ENCODE measurements at regions not wholly inside any gene's neighbourhood (a gene's known extent, or its start where the extent isn't known, plus 50 kb on each side); places are given as distances from the start of the nearest gene placed in this dataset.
"Not testable (repeated sequence)": the region's sequence is repeated elsewhere in the genome, so short reads cannot be mapped to it uniquely, and the experiment has no call there.

- DNase-seq (ENCODE audit: low read depth in 4 of 4, low spot score in 3 of 4), result no peak
Observed at GRCh38 chr4:37771771-37772170, 54.7 kb upstream of the PGM2 start.

GRCh38 chr4:37770016-37770415, 56.5 kb upstream of the PGM2 start:
- no peak for DNase-seq (ENCODE audit: low read depth in 4 of 4, low spot score in 3 of 4)

GRCh38 chr4:37769391-37769989, 57.0 kb upstream of the PGM2 start:
- no peak for DNase-seq (ENCODE audit: low read depth in 4 of 4, low spot score in 3 of 4)

DNA sequence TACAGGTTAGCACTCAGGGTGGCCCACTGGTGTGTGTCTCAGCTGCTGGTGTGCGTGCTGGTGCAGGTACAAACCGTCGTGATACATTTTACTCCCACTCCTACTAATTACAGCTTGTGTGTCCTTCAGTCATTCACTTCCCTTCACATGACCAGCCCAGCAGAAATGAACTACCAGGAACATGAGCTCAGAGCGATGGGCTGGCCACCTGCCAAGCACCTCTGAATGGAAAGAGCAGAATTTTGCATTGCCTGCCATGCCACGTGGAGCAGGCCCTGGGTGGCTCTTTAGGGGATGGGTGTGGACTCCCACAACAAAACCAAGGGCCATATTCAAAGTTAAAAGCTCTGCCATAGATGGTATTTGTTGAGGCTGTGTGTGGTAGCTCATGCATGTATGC, 58.9 kb upstream of the PGM2 start:
- DNase-seq (ENCODE audit: low read depth in 4 of 4, low spot score in 3 of 4), result peak in 2 of 4 donors; percentile 32 to 38

- no peak for DNase-seq (ENCODE audit: low read depth in 4 of 4, low spot score in 3 of 4)
Observed at GRCh38 chr4:37767019-37767418, 59.5 kb upstream of the PGM2 start.

DNA sequence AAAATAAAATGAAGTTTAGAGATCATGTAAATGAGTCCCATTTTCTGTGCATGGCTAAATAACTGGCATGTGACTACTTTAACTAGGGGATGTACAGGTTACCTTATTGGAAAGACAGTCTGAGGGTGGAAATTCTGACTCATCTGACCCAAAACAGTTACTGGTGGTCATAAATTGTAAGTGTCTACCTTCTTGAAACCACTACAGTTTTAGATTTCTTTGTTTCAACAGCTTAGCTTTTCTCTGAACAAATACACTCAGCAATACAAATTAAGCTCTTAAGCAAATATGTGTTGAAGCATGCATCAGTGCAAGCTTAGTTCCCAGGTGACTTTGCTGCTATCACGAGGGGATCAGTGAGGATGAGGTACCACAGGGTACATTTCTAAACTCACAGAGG, 60.7 kb upstream of the PGM2 start:
- DNase-seq (ENCODE audit: low read depth in 4 of 4, low spot score in 3 of 4), result no peak

DNA sequence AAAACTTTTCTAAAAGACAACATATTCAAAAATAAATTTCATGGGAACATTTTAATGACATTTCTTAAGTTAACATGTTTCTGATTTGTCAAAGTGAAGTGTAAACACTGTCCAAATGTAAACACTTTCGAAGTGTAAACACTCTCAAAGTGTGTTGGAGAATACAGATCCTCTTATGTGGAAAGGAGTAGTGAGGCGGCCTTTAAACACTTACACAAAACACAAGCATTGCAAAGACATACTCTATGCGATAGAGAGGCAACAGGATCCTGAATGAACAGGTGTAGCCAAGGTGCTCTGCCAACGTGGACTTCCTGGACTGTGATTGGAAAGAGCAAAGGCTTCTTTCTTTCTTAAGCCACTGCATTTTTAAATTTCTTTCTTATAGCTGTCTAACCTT, 62.7 kb upstream of the PGM2 start:
- DNase-seq (ENCODE audit: low read depth in 4 of 4, low spot score in 3 of 4), result no peak

- DNase-seq (ENCODE audit: low read depth in 4 of 4, low spot score in 3 of 4), result peak in 1 of 4 donors; percentile 45
Observed at GRCh38 chr4:37762991-37763368, 63.5 kb upstream of the PGM2 start.

DNA sequence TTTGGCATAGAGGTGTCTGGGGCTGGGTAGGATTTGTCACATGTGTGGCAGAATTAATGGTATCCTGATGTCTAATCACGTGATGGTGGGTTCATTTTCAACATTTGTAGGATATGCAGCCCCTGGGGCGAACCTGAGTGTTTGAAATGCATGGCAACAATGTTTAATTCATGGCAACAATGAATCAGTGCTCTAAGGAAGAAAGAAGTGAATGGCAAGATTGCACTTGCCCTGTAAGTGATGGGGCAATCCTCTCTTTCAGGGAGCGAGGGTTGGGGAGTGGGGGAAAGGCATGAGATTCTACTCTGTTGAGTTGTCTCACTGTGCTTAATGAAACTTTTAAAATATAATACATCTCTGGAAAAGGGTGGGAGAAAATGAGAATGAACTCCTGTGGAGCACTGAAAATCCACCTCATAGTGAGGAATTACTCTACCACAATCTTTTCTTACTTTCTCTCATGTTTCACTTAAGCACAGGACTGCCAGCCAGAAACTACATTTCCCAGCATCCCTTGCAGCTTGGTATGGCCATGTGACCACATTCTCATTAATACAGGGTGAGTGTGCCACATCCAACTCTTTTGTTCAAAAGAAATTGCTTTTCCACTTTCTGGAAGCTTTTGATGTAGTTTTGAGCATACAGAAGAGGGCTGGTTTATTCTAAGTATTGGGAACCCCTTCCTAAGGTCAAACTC, 64.0 kb upstream of the PGM2 start:
- peak in 1 of 4 donors; percentile 41 for DNase-seq (ENCODE audit: low read depth in 4 of 4, low spot score in 3 of 4)

- DNase-seq (ENCODE audit: low read depth in 4 of 4, low spot score in 3 of 4), result no peak
Observed at GRCh38 chr4:37760840-37761239, 65.6 kb upstream of the PGM2 start.

DNA sequence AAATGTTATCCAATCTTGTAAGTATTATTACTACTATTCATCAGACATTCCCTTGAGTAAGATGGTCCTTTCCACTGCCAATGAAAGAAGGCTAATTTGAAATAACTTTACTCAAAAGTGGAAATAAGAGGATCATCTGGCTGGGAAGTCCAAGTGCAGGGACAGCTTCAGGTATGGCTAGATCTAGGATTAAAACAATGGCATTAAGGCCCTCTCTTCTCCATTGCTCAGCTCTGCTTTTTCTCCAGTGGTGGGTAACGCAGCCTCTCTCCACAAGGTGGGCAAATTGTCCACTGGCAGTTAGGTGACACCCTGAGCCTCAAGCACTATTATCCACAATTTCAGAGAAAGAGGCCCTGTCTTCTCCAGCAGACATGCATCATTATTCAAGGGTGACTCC, 66.7 kb upstream of the PGM2 start:
- DNase-seq (ENCODE audit: low read depth in 4 of 4, low spot score in 3 of 4), result no peak

GRCh38 chr4:37758226-37758625, 68.3 kb upstream of the PGM2 start:
- peak in 2 of 4 donors; percentile 33 to 41 for DNase-seq (ENCODE audit: low read depth in 4 of 4, low spot score in 3 of 4)

DNA sequence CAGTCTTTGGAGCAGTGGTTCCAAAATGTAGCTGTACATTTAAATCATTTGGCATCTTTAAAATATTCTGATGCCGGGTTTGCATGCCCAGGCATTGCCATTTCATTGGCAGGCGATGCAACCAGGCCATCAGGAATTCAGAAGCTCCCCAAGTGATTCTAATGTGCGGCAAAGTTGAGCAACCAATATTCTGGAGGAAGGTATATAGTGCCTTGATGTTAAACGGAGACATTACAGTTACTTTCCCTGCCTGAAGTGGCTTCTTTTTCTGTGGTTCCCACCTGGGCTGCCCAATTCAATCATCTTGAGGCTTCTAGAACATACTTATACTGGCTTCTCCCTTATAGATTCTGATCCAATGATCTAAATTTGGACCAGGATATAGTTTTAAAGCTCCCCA, 68.7 kb upstream of the PGM2 start:
- DNase-seq (ENCODE audit: low read depth in 4 of 4, low spot score in 3 of 4), result no peak

- no peak for DNase-seq (ENCODE audit: low read depth in 4 of 4, low spot score in 3 of 4)
Observed at GRCh38 chr4:37757121-37757520, 69.4 kb upstream of the PGM2 start.

DNA sequence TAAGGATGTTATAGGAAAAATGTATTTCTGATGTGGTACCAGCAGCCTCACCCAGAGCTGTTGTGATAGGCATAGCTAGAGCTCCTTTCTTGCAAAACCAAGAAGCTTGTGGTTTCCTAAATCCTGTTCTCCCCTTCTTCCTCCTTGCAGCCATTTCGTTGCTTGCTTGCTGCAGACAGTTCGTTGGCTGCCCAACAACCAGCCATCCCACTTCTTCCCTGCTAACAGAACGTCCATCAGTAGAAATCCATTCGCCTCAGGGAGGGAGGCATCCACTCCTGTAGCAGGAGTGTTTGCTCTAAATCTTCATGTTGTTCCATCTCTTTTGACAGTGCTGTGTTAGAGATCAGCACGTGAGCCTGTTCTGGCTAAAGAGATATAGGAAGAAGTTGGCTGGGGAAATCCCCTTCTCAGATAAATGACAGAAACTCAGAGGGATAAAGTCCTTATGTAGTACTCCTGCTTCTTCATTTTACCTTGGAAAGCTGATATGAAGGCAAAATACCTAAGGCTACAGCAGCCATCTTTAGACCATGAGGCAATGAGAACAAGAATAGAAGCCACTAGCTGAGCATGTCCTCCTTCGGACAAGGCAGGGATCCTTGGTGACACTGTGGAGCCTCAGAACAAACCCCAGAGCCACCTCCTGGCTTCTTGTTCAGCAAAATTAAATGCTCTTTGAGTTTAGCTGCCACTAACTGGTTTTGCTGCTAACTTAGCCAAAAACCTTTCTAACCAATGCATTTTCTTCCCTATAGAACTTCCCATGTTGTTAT, 68.4 kb upstream of the RELL1 start:
- no peak for DNase-seq (ENCODE audit: low read depth in 4 of 4, low spot score in 3 of 4)

DNA sequence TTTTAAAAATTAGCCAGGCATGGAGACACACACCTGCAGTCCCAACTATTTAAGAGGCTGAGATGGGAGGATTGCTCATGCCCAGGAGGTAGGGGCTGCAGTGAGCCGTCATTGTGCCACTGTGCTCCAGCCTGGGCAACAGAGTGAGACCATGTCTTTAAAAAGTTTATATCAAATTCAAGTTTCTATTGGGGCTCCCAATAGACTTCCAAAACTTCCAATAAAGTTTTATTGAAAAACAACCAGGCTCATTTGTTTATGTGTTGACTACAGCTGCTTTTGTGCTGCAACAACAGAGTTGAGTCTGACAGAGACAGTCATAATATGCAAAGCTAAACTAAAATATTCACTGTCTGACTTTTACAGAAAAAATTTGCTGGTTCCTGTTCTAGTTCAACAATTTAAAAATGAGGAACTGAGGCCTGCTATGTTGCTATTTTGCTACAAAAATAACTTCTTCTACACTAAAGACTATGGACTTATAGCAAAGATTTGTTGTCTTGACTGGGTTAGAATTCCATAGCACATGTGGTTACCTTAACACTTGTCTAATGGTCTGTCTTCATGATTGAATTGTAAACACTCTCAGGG, 63.3 kb upstream of the RELL1 start:
- DNase-seq (ENCODE audit: low read depth in 4 of 4, low spot score in 3 of 4), result no peak

DNA sequence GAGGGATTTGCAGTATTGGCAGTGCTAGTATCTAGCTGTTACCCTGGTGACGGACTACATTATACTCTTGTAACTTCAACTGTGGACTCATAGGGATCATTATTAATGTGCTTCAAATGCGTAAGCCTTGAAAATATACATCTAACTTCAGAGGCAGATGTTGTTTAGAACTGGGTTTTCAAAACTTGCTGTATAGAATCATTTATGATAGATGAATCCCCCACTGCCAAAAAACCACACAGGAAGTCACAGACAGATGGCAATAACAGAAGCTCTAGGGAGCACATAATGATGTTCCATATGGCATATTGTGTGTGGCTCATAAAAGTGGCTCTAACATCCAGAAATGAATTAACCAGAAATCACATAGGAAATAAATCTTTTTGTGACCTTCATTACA, 62.3 kb upstream of the RELL1 start:
- no peak for DNase-seq (ENCODE audit: low read depth in 4 of 4, low spot score in 3 of 4)

GRCh38 chr4:37747772-37748330, 61.7 kb upstream of the RELL1 start:
- no peak for DNase-seq (ENCODE audit: low read depth in 4 of 4, low spot score in 3 of 4)

- not testable (repeated sequence) for DNase-seq (ENCODE audit: low read depth in 4 of 4, low spot score in 3 of 4)
Observed at GRCh38 chr4:37746852-37747251, 60.7 kb upstream of the RELL1 start.

DNA sequence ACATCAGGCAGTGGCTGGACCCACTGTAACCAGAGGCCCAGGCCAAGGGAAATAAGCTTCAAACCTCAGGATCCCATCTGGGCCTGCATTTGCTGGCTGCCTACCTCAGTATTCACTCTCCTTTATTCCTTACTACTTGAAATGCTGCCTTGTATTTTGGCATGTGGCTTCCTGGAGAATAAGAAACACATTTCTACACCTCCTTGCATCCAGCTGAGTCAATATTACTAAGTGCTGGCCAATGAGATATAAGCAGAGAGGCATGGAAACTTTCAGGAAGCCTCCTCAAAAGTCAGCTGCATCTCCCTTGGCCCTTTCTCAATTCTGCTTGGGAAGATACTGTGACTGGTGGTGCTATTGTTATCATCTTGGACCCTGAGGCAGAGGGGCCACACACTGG, 59.8 kb upstream of the RELL1 start:
- no peak for DNase-seq (ENCODE audit: low read depth in 4 of 4, low spot score in 3 of 4)

GRCh38 chr4:37742149-37742548, 56.0 kb upstream of the RELL1 start:
- DNase-seq (ENCODE audit: low read depth in 4 of 4, low spot score in 3 of 4), result no peak
